CD4-positive, alpha-beta T cell treated with Interleukin-6 for 4 hours (primary cell): ENCODE measurements at regions not wholly inside any gene's neighbourhood (a gene's known extent, or its start where the extent isn't known, plus 50 kb on each side); places are given as distances from the start of the nearest gene placed in this dataset.

Experiments
- DNase-seq: peaks from one replicate; pipeline ENCODE4 v3.0.0-alpha.2; 2020; ENCODE audit warnings: mixed read lengths

DNA sequence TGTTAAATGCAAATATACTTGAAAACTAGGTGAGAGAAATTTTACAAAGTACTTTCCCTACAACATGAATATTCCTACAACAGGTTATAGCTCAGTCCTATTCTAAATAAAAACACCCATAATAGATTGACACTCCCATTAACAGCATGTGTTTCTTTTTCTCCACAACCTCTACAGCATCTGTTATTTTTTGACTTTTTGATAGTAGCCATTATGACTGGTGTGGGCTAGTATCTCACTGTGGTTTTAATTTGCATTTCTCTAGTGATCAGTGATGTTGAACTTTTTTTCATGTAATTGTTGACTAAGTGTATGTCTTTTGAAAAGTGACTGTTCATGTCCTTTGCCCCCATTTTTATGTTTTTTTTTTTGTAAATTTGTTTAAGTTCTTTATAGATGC is 1506.1 kb upstream of the CDH9 start:
- no peak for DNase-seq

DNA sequence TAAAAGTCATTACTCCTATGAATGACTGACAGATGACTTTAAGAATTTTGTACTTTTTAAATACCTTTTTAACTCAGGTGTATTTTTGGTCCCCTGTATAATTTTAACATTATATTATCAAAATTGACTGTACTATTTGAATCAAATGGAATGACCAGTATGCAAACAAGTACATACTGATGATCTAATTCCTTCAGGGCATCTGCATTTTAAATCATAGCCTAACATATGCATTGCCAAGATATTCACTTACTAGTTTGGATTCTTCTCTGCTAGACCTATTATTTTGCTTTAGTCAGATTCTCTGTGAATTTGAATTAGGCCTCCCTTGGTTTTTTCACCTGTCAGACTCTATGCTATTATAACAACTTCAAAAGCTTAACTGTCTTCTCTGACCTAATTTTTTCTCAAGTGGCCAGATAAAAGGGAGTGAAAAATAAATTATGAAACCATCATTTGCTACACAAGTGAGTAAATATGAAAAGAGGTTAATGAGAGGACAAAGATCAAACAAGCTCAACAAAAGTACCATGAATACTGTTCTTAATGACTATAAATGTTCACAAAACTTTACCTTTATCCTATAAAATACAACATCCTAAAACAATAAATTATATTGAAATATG is 1505.2 kb upstream of the CDH9 start:
- no peak for DNase-seq

DNA sequence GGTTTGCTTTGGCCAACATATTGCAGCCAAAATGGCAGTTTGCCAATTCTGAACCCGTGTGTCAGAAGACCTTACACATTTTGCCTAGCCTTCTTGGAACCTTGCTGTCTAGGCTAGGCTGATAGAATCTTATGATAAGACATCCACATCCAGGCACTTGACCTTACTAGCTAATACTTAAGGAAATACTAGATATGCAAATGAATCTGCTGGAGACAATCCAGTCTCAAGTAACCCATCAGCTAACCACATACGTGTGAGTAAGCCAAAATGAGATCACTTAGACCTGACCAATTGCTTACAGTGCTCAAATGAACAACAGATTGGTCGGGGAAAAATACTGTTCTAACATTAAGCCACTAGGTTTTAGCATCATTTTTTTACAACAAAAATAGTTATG is 1504.6 kb upstream of the CDH9 start:
- no peak for DNase-seq

DNA sequence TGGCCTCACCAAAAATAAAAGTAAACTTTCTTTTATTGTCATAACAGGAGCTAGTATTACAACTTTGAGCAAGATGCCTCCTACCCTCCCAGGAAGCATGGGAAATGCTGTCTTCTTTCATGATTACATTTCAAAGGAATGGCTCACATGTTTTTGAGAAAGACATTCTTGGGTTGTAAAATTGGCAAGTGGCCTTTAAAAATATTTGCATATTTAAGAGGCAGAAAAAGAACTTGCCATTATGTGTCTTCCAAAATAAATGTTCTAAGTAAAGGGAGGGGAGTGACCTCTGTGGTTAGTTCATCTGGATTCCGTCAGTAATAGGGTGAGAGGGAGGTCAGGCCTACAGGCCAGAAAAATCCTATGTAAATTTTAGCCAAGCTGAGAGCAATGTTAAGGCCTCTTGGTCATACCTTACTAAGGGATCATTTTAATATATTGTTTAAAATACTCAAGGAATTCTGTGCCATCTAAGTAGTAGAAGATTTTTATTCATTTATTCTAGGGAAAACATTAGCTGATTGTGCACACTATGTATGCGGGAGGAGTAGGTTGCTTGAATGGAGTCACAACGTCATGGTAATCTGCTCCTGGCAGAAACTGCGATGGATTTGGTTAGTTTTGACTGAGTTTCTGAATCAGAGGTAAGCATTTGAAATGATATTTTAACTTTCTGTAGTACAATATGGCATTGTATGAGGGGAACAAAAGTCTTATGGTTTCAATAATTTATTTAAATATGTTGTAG is 1485.7 kb upstream of the CDH9 start:
- no peak for DNase-seq

DNA sequence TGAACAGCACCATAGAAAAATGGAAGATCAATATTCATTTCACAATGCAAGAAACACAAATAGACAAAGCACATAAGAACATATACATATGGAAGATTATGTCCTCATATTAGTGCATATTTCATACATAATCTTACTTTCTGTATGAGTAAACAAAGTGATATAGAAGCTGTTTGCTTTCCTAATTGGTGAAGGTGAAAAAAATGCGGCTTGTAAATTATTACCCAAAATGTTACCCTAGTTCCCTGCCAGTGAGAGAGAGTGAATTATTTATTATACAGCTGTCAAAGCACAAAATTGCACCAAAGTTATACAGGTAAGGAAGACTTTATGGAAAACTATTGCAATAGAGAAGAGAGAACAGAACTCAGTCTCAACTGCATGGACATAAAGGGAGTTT is 1485.0 kb upstream of the CDH9 start:
- no peak for DNase-seq

DNA sequence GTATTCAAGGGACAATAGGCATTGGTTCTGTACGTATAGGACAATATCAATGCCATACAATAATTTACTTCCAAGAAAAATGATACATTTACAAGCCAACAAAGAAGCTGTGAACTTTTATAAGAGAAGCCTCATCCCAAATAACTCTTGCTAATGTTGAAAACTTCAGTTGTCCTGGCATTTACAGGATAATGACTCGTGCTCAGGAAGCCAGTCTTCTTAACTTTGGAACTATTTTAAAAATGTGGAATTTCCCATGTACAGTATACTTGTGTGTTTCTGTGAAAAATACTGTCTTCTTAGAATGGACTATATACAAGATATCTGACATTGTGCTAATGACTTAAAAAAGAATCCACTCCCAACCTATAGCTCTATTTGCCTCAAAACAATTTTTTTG is 1479.3 kb upstream of the CDH9 start:
- DNase-seq = no peak

DNA sequence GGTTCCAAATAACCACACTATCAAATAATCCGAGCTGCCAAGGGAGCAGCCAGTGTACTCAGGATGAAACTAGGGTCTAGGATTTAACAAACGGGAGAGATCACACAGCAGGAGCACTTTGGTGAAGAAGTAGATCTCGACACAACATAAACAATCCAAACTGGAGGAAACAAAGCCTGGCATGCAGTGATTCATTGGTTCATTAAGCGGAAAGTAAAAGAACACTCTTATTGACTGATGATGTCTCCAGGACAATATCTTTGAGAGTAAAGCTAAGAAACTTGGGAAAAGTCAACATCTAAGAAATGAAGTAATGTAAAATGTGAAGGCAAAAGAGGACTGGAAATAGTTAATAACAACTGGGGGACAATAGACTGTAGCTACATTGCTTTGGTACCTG is 1478.3 kb upstream of the CDH9 start:
- no peak for DNase-seq

DNA sequence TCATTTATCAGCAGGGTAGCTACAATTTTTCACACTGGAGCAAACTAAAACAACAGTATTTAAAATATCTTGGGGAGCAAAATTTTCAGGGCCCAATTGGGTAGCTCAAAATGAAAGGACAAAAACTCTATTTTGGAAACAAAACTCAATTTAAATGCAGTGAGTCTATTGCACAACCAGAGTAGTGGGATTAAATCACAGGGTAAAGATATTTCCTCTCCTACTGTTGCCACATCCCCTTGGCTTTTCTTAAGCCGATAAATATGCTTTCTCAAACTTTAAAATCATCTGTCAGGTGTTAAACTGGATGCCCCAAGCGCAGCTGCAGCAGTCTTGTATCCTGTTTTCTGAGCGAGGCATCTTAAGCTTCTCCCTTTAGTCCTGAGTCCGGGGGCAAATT is 1474.3 kb upstream of the CDH9 start:
- no peak for DNase-seq

DNA sequence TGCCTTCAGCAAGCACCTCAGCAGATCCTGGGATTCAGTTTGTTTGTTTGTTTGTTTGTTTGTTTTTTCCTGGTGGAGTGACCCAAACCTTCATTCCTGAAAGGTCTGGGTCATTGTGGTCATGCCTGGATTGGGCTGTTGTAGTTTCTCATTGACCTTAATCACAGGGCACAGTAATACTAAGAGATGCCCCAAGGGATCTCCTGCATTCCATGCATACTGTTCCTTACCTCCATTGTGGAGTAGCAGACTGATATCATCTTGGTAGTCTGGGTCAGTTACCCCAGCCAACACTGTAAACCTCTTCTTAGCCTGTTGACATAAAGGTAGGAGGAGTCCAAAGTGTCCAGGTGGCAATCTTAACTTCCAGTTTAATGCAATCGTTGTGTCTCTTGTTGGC is 1466.7 kb upstream of the CDH9 start:
- no peak for DNase-seq

DNA sequence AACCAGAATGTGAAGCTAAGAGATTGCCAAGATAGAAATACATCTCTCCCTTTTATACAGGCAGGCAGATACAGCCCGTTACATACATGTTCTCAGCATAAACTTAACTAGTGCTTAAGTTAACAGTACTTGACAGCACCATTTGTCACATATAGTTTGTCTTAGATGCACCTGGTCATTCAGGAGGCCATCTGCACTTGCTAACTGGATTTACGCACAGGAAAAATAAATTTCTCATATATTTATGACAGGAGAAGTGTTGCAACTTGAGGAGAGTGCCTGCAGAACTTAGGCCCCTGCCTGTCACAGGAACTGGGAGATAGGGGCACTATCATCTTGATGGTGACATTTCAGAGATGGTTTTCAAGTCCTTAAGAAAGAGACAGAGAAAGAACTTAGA is 1462.1 kb upstream of the CDH9 start:
- DNase-seq = no peak

DNA sequence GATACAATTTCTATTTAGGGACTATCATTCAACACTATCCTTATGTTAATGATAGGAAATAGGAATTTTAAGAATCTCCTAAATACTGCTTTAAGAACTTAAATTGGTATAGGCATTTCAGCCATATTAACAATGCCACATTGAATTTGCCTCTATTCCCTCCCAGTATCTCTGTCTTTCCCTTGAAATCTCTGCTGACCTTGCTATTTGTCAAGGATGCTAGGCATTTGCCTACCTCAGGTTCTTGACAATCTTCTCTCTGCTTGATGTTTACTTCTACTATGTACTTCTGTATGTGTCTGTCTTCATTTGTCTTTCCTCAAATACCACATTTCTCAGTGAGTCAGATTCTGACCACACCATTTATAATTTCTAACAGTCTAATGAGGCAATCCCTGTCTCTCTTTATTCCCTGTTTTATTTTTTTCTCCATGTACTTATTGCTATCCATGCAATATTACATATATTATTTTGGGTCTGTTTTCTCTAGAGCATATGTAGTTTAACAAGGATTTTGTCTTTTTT is 1461.4 kb upstream of the CDH9 start:
- no peak for DNase-seq

DNA sequence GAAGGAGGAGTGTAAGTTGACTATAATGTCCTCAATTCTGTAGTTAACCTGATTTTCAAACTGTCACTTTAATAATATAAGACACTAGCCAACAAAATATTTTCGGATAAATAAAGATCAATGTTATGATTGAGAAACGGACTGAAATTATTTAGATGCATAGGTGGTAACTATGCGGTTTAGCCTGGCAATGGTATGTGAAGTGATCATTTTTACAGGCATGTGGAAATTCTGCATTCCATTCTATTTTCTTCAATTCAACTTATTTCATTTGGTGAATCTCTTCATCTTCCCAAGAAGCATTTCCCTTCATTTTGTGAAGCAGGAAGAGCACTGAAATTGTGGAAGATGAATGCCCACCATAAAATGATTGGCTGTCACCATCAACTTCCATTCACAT is 1457.5 kb upstream of the CDH9 start:
- no peak for DNase-seq

DNA sequence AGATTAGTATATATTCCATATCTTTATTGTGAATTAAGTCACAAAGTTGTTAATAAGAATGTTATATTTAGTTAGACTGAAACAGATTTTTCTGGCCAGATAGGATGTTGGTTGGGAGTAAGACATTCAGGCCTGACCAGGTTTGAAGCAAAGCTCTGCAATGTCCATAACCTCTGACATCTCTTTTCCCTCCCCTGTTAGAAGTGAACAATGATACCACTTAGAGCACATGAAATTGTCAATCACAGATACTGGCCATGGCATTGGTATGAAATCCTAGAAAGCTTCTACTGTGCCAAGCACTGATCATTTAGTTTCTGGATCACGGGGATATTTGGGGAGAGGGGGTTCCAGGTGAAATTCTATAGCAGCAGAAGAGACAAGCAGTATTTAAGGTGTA is 1455.1 kb upstream of the CDH9 start:
- no peak for DNase-seq

DNA sequence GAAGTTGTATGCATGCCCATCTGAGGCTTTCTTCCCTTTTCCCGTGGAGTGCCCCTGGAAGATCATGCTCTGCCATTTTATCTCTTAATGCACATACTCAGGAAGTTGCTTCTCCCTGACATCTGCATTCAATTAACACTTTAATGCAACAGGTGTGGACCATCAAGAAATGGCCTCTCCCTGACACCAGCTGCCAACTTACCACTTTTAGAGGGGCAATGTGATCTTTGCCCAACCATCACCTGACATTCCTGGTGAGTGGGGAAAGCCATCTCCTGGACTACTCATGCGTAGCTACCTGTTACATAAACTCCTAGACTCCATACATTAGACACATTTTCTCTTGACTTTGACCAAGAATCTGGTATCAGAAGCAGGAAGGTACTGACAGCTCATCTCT is 1450.4 kb upstream of the CDH9 start:
- DNase-seq = no peak

DNA sequence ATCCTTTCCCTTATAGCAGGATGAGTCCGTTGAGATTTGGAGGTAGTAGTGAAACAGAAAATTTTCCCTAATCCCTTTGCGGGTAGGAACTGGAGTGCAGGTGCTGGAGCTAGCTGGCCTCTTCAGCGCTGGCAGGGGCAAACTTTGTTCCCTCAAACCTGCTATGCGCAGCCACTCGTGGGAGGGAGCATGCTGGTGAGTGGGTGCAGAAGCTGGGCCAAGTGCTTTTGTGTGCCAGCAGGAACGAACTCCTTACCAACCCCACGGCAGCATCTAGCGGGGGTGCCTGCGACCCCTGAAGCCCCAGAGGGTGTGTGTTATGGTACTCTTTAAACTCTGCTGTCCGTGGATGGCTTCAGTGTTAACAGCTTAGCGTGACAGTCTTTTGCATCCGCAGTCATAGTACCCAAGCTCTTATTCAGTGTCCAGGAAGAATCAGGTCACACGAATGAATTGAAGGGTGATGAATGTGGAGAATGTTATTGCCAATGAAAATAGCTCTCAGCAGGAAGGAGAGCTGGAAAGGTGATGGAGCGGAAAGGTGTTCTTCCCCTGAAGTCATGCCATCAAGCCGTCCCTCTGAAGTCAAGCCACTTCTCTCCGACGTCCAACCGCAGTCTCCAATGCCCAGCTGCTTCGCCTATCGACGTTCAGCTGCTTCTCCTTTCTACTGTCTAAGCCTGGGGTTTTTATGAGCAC is 1445.1 kb upstream of the CDH9 start:
- no peak for DNase-seq

DNA sequence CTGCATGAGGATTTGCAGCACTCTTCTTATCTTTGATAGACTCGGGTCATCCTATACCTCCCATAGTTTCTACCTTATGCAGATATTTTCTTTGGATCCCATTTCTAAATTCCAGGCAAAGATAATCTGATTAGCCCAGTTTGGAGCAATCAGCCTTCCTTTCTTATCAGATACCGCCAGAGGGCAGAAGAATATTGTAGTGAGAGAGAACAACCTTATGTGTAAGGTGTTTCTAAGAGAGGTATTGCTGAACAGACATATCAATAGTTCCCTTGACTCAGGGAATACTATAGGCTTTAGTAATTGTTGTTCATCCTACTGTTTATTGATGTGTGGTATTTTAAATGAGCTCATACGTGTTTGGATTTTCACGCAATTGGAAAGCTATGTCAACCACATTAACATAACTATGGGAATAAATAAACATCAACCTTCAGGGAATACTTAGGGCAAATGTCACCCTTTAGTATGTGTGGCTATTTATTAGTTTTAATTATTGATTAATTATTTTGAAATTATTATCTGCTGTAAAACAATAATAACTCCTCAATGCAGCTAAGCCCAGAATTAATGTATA is 1435.2 kb upstream of the CDH9 start:
- no peak for DNase-seq

DNA sequence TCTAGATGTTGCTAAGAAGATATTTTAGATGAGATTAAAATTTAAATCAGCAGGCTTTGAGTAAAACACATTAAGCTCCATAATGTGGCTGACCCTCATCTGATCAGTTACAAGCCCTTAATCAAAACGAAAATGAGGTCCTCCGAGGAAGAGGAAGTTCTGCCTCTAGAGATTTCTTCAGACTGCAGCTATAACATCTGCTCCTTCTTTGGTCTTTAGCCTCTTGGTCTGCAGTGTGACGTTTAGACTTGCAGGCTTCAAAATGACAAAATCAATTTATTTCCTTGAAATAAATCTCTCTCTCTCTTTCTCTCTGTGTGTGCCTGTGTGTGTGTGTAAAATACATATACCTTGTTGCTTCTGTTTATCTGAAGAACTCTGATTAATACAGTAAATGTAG is 1429.8 kb upstream of the CDH9 start:
- no peak for DNase-seq

DNA sequence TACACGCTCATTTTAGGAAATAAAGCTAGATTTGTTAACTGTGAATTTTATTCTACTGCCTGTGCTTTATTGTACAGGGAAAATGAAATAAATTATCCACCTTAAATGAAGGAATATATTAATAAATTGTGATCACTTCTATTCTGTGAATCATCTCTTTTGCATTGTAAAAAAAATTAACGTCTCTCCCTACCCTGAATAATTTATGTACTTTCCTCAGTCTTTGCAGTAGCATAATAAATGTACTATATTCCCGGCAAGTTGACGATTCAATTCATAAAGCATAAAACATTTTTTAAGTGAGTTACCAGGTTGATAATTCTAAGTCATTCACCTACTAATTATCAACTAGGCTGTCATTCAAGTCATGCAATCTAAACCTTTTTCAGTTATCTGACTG is 1425.3 kb upstream of the CDH9 start:
- no peak for DNase-seq

DNA sequence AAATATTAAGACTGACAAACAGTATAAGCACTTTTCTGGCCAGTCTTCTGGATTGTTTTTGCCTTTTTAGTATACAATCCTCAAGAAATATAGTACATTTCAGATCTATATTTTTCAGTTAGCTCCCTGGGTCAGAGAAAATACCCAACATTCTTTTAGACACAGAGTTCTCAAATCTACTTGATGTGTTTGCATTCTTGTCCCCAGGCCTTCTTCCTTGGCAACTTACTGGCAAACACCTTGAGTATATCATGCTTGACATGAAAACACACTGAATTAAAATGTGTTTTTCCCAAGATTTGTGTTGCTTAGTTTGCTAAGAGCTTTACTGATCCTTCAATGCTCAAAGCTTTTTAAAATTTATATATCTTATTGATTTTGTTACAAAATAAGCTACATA is 1413.1 kb upstream of the CDH9 start:
- no peak for DNase-seq

DNA sequence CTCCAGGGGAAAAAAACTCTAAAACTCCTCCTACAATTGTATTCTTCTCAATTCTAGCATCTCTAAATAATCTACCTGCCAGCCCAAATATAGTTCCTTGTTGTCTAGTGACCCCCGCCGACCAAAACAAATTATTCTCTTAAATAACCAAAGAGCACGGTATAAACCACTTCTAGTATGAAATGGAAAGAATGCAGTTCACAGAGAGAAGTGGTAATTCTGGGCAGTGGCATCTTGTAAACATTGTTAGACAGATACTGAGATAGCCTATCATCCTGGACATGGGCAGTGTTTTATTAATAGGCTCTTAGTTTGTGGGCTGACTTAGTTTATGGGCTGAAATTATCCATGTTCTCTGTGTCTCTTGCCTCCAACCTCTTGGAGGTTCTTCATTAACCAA is 1412.6 kb upstream of the CDH9 start:
- no peak for DNase-seq

DNA sequence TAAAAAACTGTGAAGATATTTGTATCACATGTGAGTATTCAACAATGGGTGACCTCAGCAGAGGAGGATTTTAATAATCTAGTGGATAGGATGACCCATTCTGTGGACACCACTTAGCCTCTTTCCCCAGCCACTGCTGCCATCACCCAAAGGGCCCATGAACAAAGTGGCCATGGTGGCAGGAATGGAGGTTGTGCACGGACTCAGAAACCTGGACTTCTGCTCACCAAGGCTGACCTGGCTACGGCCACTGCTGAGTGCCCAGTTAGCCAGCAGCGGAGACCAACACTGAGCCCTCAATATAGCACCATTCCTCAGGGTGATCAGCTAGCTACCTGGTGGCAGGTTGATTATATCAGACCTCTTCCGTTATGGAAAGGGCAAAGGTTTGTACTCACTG is 1410.4 kb upstream of the CDH9 start:
- no peak for DNase-seq

DNA sequence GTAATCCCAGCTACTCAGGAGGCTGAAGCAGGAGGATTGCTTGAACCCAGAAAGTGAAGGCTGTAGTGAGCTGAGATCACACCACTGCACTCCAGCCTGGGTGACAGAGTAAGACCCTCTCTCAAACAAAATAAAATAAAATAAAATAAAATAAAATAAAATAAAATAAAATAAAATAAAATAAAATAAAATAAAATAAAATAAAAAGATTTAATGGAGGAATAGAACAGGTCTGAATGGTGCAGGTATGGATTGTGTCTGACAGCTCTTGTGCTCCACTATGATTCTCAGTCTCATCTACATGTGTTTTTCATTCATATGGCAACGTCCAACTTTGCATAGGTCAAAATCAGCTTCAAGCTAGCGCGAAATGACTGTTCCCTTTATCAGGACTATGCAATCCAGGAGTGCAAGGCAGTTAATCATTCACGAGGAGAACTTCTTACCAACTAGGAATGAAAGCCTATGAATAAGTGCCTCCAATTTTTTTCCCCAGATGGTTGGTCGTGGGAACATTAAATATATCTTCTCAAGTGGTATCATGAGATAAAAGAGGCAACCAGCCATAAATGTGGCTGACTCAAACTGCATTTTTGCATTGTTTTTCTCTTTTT is 1392.3 kb upstream of the CDH9 start:
- no peak for DNase-seq

DNA sequence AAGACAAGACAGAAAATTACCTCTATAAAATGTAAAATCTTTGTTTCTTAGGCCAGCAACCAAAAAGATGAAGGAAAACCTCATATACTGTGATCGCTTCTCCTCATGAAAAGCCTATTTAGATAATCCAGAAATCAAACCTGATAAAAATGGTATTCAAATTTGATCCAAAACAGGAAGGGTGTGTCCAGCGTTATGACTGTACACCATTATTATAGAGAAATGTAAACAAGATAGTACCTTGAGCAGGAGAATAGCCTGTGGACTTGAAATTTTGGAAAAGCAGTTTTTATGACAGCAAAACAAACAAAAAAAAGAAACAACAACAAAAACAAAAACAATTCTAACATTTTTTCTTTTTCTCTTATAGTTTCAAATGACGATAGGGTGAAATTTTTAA is 1382.8 kb upstream of the CDH9 start:
- DNase-seq = no peak
